ENCODE measurements at regions not wholly inside any gene's neighbourhood (a gene's known extent, or its start where the extent isn't known, plus 50 kb on each side); places are given as distances from the start of the nearest gene placed in this dataset.
"Not testable (repeated sequence)": the region's sequence is repeated elsewhere in the genome, so short reads cannot be mapped to it uniquely, and the experiment has no call there.

GRCh38 chr9:101840694-101841188 lies 102.3 kb upstream of the GRIN3A start:
- no peaks in the 10 kb centered on the region for H3K36me3 Mint-ChIP-seq

GRCh38 chr9:101838988-101839387 lies 100.5 kb upstream of the GRIN3A start:
- H3K27me3 Mint-ChIP-seq; H3K4me1 Mint-ChIP-seq; ATAC-seq (replicated peaks in 1 of 4); H3K4me3 Mint-ChIP-seq; H3K27ac Mint-ChIP-seq; H3K9me3 ChIP-seq; H3K27ac ChIP-seq (ENCODE audit: low read length); DNase-seq; H3K36me3 ChIP-seq (ENCODE audit: control insufficient read depth in 2 of 2, extremely low read depth in 1 of 2, insufficient read depth in 1 of 2, low read length in 1 of 2); H3K36me3 Mint-ChIP-seq; POLR2A ChIA-PET; H3K27me3 ChIP-seq (replicated peaks in 1 of 2; ENCODE audit: control insufficient read depth in 2 of 2, extremely low read depth in 1 of 2, insufficient read depth in 2 of 2, low read length in 1 of 2); H3K4me3 ChIP-seq (ENCODE audit: control insufficient read depth in 1 of 2, extremely low read depth in 1 of 2, low read length in 1 of 2); H3K4me1 ChIP-seq (ENCODE audit: control insufficient read depth in 1 of 2, extremely low read depth in 1 of 2, insufficient read depth in 2 of 2, low read length in 2 of 2); CTCF ChIA-PET: not testable (repeated sequence)
- 83% methylated on average over 1 of the region's 4 CpGs for WGBS (ENCODE audit: insufficient coverage)
- H3K9me3 Mint-ChIP-seq, result peaks cover 0 to 17% (median 0%) of the 10 kb centered on the region in 3 donors

More at GRCh38 chr9:101840694-101841188, 102.3 kb upstream of the GRIN3A start:
- H3K27ac ChIP-seq (ENCODE audit: low read length), result no peak overlapping the region
- H3K4me1 Mint-ChIP-seq, result no peaks in the 10 kb centered on the region
- no peak overlapping the region for H3K27ac Mint-ChIP-seq
- ChIA-PET POLR2A (no interaction called here), CTCF (no interaction called here)
- no peaks in the 10 kb centered on the region for H3K27me3 ChIP-seq (replicated peaks in 1 of 2; ENCODE audit: control insufficient read depth in 2 of 2, extremely low read depth in 1 of 2, insufficient read depth in 2 of 2, low read length in 1 of 2)
- no peak overlapping the region for H3K4me3 Mint-ChIP-seq
- H3K9me3 Mint-ChIP-seq, result peaks cover 0 to 17% (median 0%) of the 10 kb centered on the region in 3 donors
- H3K27me3 Mint-ChIP-seq, result no peaks in the 10 kb centered on the region
- H3K9me3 ChIP-seq, result no peaks in the 10 kb centered on the region
- ATAC-seq (replicated peaks in 1 of 4), result no peak
- H3K36me3 ChIP-seq (ENCODE audit: control insufficient read depth in 2 of 2, extremely low read depth in 1 of 2, insufficient read depth in 1 of 2, low read length in 1 of 2), result no peaks in the 10 kb centered on the region
- no peak for DNase-seq
- no peaks in the 10 kb centered on the region for H3K4me1 ChIP-seq (ENCODE audit: control insufficient read depth in 1 of 2, extremely low read depth in 1 of 2, insufficient read depth in 2 of 2, low read length in 2 of 2)
- no peak overlapping the region for H3K4me3 ChIP-seq (ENCODE audit: control insufficient read depth in 1 of 2, extremely low read depth in 1 of 2, low read length in 1 of 2)

GRCh38 chr9:101836021-101836420 lies 97.6 kb upstream of the GRIN3A start:
- no peaks in the 10 kb centered on the region for H3K4me1 ChIP-seq (ENCODE audit: control insufficient read depth in 1 of 2, extremely low read depth in 1 of 2, insufficient read depth in 2 of 2, low read length in 2 of 2)
- Mint-ChIP-seq H3K4me3 (no peak overlapping the region), H3K9me3 (peaks cover 0 to 17% (median 0%) of the 10 kb centered on the region in 3 donors), H3K27me3 (no peaks in the 10 kb centered on the region), H3K27ac (no peak overlapping the region), H3K36me3 (no peaks in the 10 kb centered on the region), H3K4me1 (no peaks in the 10 kb centered on the region)
- no peaks in the 10 kb centered on the region for H3K27me3 ChIP-seq (replicated peaks in 1 of 2; ENCODE audit: control insufficient read depth in 2 of 2, extremely low read depth in 1 of 2, insufficient read depth in 2 of 2, low read length in 1 of 2)
- CTCF ChIA-PET, result no interaction called here
- no peak for ATAC-seq (replicated peaks in 1 of 4)
- no peak for DNase-seq
- no peak overlapping the region for H3K27ac ChIP-seq (ENCODE audit: low read length)
- H3K9me3 ChIP-seq, result no peaks in the 10 kb centered on the region
- POLR2A ChIA-PET, result no interaction called here
- no peak overlapping the region for H3K4me3 ChIP-seq (ENCODE audit: control insufficient read depth in 1 of 2, extremely low read depth in 1 of 2, low read length in 1 of 2)
- WGBS (ENCODE audit: insufficient coverage), result no CpG with 5 or more reads among the region's 2 CpGs
- no peaks in the 10 kb centered on the region for H3K36me3 ChIP-seq (ENCODE audit: control insufficient read depth in 2 of 2, extremely low read depth in 1 of 2, insufficient read depth in 1 of 2, low read length in 1 of 2)

- no peak overlapping the region for H3K27ac Mint-ChIP-seq
- H3K9me3 Mint-ChIP-seq, result peaks cover 0 to 10% (median 0%) of the 10 kb centered on the region in 3 donors
- DNase-seq, result no peak
- no peaks in the 10 kb centered on the region for H3K9me3 ChIP-seq
- H3K27me3 ChIP-seq (replicated peaks in 1 of 2; ENCODE audit: control insufficient read depth in 2 of 2, extremely low read depth in 1 of 2, insufficient read depth in 2 of 2, low read length in 1 of 2), result no peaks in the 10 kb centered on the region
- no peak overlapping the region for H3K27ac ChIP-seq (ENCODE audit: low read length)
- H3K36me3 Mint-ChIP-seq, result no peaks in the 10 kb centered on the region
- no peaks in the 10 kb centered on the region for H3K4me1 ChIP-seq (ENCODE audit: control insufficient read depth in 1 of 2, extremely low read depth in 1 of 2, insufficient read depth in 2 of 2, low read length in 2 of 2)
- H3K36me3 ChIP-seq (ENCODE audit: control insufficient read depth in 2 of 2, extremely low read depth in 1 of 2, insufficient read depth in 1 of 2, low read length in 1 of 2), result no peaks in the 10 kb centered on the region
- H3K4me3 ChIP-seq (ENCODE audit: control insufficient read depth in 1 of 2, extremely low read depth in 1 of 2, low read length in 1 of 2), result no peak overlapping the region
- H3K27me3 Mint-ChIP-seq, result no peaks in the 10 kb centered on the region
- H3K4me1 Mint-ChIP-seq, result no peaks in the 10 kb centered on the region
- no peak for ATAC-seq (replicated peaks in 1 of 4)
- POLR2A ChIA-PET, result interaction anchor here in 1 of 2 donors (0.6 kb wide), 1 partner anchor 181 kb away, joined by 5 read pairs; no protein-coding TSS in a partner anchor
- CTCF ChIA-PET, result no interaction called here
- no peak overlapping the region for H3K4me3 Mint-ChIP-seq
These were observed 94.0 kb upstream of the GRIN3A start for GRCh38 chr9:101832486-101832885.

- H3K27ac Mint-ChIP-seq; H3K36me3 ChIP-seq (ENCODE audit: control insufficient read depth in 2 of 2, extremely low read depth in 1 of 2, insufficient read depth in 1 of 2, low read length in 1 of 2); H3K27ac ChIP-seq (ENCODE audit: low read length); H3K4me1 Mint-ChIP-seq; H3K9me3 ChIP-seq; H3K4me3 Mint-ChIP-seq; H3K36me3 Mint-ChIP-seq; H3K27me3 Mint-ChIP-seq; H3K4me1 ChIP-seq (ENCODE audit: control insufficient read depth in 1 of 2, extremely low read depth in 1 of 2, insufficient read depth in 2 of 2, low read length in 2 of 2); CTCF ChIA-PET; H3K4me3 ChIP-seq (ENCODE audit: control insufficient read depth in 1 of 2, extremely low read depth in 1 of 2, low read length in 1 of 2); H3K27me3 ChIP-seq (replicated peaks in 1 of 2; ENCODE audit: control insufficient read depth in 2 of 2, extremely low read depth in 1 of 2, insufficient read depth in 2 of 2, low read length in 1 of 2); POLR2A ChIA-PET; DNase-seq; ATAC-seq (replicated peaks in 1 of 4): not testable (repeated sequence)
- no CpG with 5 or more reads among the region's 1 CpG for WGBS (ENCODE audit: insufficient coverage)
- peaks cover 4 to 15% (median 13%) of the 10 kb centered on the region in 3 donors for H3K9me3 Mint-ChIP-seq
These were observed 83.0 kb upstream of the GRIN3A start for GRCh38 chr9:101821450-101821849.

GRCh38 chr9:101820983-101821382 lies 82.5 kb upstream of the GRIN3A start:
- ATAC-seq (replicated peaks in 1 of 4); H3K4me1 Mint-ChIP-seq; H3K27me3 ChIP-seq (replicated peaks in 1 of 2; ENCODE audit: control insufficient read depth in 2 of 2, extremely low read depth in 1 of 2, insufficient read depth in 2 of 2, low read length in 1 of 2); DNase-seq; CTCF ChIA-PET; H3K27ac Mint-ChIP-seq; H3K4me1 ChIP-seq (ENCODE audit: control insufficient read depth in 1 of 2, extremely low read depth in 1 of 2, insufficient read depth in 2 of 2, low read length in 2 of 2); H3K4me3 Mint-ChIP-seq; H3K4me3 ChIP-seq (ENCODE audit: control insufficient read depth in 1 of 2, extremely low read depth in 1 of 2, low read length in 1 of 2); H3K27ac ChIP-seq (ENCODE audit: low read length); H3K9me3 ChIP-seq; H3K27me3 Mint-ChIP-seq; H3K36me3 ChIP-seq (ENCODE audit: control insufficient read depth in 2 of 2, extremely low read depth in 1 of 2, insufficient read depth in 1 of 2, low read length in 1 of 2); POLR2A ChIA-PET; H3K36me3 Mint-ChIP-seq: not testable (repeated sequence)
- H3K9me3 Mint-ChIP-seq, result peaks cover 4 to 18% (median 13%) of the 10 kb centered on the region in 3 donors

GRCh38 chr9:101814064-101814463 lies 75.6 kb upstream of the GRIN3A start:
- no CpG with 5 or more reads among the region's 1 CpG for WGBS (ENCODE audit: insufficient coverage)
- CTCF ChIA-PET, result interaction anchor here in 1 of 2 donors (0.6 kb wide), 1 partner anchor 1445 kb away, joined by 5 read pairs; no protein-coding TSS in a partner anchor
- H3K36me3 ChIP-seq (ENCODE audit: control insufficient read depth in 2 of 2, extremely low read depth in 1 of 2, insufficient read depth in 1 of 2, low read length in 1 of 2), result no peaks in the 10 kb centered on the region
- no peaks in the 10 kb centered on the region for H3K27me3 ChIP-seq (replicated peaks in 1 of 2; ENCODE audit: control insufficient read depth in 2 of 2, extremely low read depth in 1 of 2, insufficient read depth in 2 of 2, low read length in 1 of 2)
- Mint-ChIP-seq H3K27me3 (peaks cover 0 to 8% of the 10 kb centered on the region in 2 donors), H3K36me3 (no peaks in the 10 kb centered on the region), H3K4me3 (no peak overlapping the region), H3K4me1 (no peaks in the 10 kb centered on the region), H3K9me3 (peaks cover 0 to 15% (median 5%) of the 10 kb centered on the region in 3 donors), H3K27ac (no peak overlapping the region)
- no peak overlapping the region for H3K27ac ChIP-seq (ENCODE audit: low read length)
- no peak overlapping the region for H3K4me3 ChIP-seq (ENCODE audit: control insufficient read depth in 1 of 2, extremely low read depth in 1 of 2, low read length in 1 of 2)
- no peak for ATAC-seq (replicated peaks in 1 of 4)
- POLR2A ChIA-PET, result no interaction called here
- DNase-seq, result no peak
- H3K4me1 ChIP-seq (ENCODE audit: control insufficient read depth in 1 of 2, extremely low read depth in 1 of 2, insufficient read depth in 2 of 2, low read length in 2 of 2), result no peaks in the 10 kb centered on the region
- H3K9me3 ChIP-seq, result no peaks in the 10 kb centered on the region
